ENCODE measurements at regions not wholly inside any gene's neighbourhood (a gene's known extent, or its start where the extent isn't known, plus 50 kb on each side); places are given as distances from the start of the nearest gene placed in this dataset.

GRCh38 chr5:89932771-89933181 is 476.8 kb downstream of the CETN3 start:
- DNase-seq (ENCODE audit: insufficient read length), result no peak
- TF ChIP-seq TAF1 (IDR thresholded peaks at IDR 0.05; ENCODE audit: borderline replicate concordance, low read depth, low read length) (no peak), POLR2AphosphoS5 (IDR thresholded peaks at IDR 0.05; ENCODE audit: low read depth, low read length) (no peak), POLR2A (IDR thresholded peaks at IDR 0.05; ENCODE audit: low read depth, low read length) (no peak)
- FAIRE-seq, result peak; percentile 85

- TF ChIP-seq POLR2A (IDR thresholded peaks at IDR 0.05; ENCODE audit: low read depth, low read length) (no peak), POLR2AphosphoS5 (IDR thresholded peaks at IDR 0.05; ENCODE audit: low read depth, low read length) (no peak), TAF1 (IDR thresholded peaks at IDR 0.05; ENCODE audit: borderline replicate concordance, low read depth, low read length) (no peak)
- FAIRE-seq, result peak; percentile 84
- no peak for DNase-seq (ENCODE audit: insufficient read length)
These were observed 478.8 kb downstream of the CETN3 start for GRCh38 chr5:89930591-89931392.

GRCh38 chr5:89929834-89930233 is 479.7 kb downstream of the CETN3 start:
- FAIRE-seq, result no peak
- TF ChIP-seq POLR2A (IDR thresholded peaks at IDR 0.05; ENCODE audit: low read depth, low read length) (no peak), TAF1 (IDR thresholded peaks at IDR 0.05; ENCODE audit: borderline replicate concordance, low read depth, low read length) (no peak)
- DNase-seq (ENCODE audit: insufficient read length), result no peak

GRCh38 chr5:89929173-89929572 is 480.4 kb downstream of the CETN3 start:
- DNase-seq (ENCODE audit: insufficient read length), result no peak
- no peak for TF ChIP-seq POLR2AphosphoS5 (IDR thresholded peaks at IDR 0.05; ENCODE audit: low read depth, low read length)
- no peak for TF ChIP-seq POLR2A (IDR thresholded peaks at IDR 0.05; ENCODE audit: low read depth, low read length)
- TF ChIP-seq TAF1 (IDR thresholded peaks at IDR 0.05; ENCODE audit: borderline replicate concordance, low read depth, low read length), result no peak
- no peak for FAIRE-seq

- FAIRE-seq (no peak), DNase-seq (ENCODE audit: insufficient read length) (no peak)
- TF ChIP-seq POLR2A (IDR thresholded peaks at IDR 0.05; ENCODE audit: low read depth, low read length) (no peak), TAF1 (IDR thresholded peaks at IDR 0.05; ENCODE audit: borderline replicate concordance, low read depth, low read length) (no peak), POLR2AphosphoS5 (IDR thresholded peaks at IDR 0.05; ENCODE audit: low read depth, low read length) (no peak)
These were observed 487.4 kb downstream of the CETN3 start for GRCh38 chr5:89922161-89922560.

- no peak for DNase-seq (ENCODE audit: insufficient read length)
- TF ChIP-seq POLR2AphosphoS5 (IDR thresholded peaks at IDR 0.05; ENCODE audit: low read depth, low read length), result no peak
- TF ChIP-seq TAF1 (IDR thresholded peaks at IDR 0.05; ENCODE audit: borderline replicate concordance, low read depth, low read length), result no peak
- no peak for TF ChIP-seq POLR2A (IDR thresholded peaks at IDR 0.05; ENCODE audit: low read depth, low read length)
- no peak for FAIRE-seq
These were observed 492.4 kb downstream of the CETN3 start for GRCh38 chr5:89917112-89917511.

GRCh38 chr5:89916131-89916530 is 493.4 kb downstream of the CETN3 start:
- TF ChIP-seq POLR2A (IDR thresholded peaks at IDR 0.05; ENCODE audit: low read depth, low read length), result no peak
- no peak for TF ChIP-seq POLR2AphosphoS5 (IDR thresholded peaks at IDR 0.05; ENCODE audit: low read depth, low read length)
- no peak for TF ChIP-seq TAF1 (IDR thresholded peaks at IDR 0.05; ENCODE audit: borderline replicate concordance, low read depth, low read length)
- no peak for FAIRE-seq

GRCh38 chr5:89908876-89909275 is 500.7 kb downstream of the CETN3 start:
- DNase-seq (ENCODE audit: insufficient read length) (no peak), FAIRE-seq (no peak)
- TF ChIP-seq POLR2A (IDR thresholded peaks at IDR 0.05; ENCODE audit: low read depth, low read length) (no peak), TAF1 (IDR thresholded peaks at IDR 0.05; ENCODE audit: borderline replicate concordance, low read depth, low read length) (no peak), POLR2AphosphoS5 (IDR thresholded peaks at IDR 0.05; ENCODE audit: low read depth, low read length) (no peak)

More at GRCh38 chr5:89916131-89916530, 493.4 kb downstream of the CETN3 start:
- DNase-seq (ENCODE audit: insufficient read length), result no peak

- DNase-seq (ENCODE audit: insufficient read length) (no peak), FAIRE-seq (no peak)
- TF ChIP-seq TAF1 (IDR thresholded peaks at IDR 0.05; ENCODE audit: borderline replicate concordance, low read depth, low read length) (no peak), POLR2A (IDR thresholded peaks at IDR 0.05; ENCODE audit: low read depth, low read length) (no peak), POLR2AphosphoS5 (IDR thresholded peaks at IDR 0.05; ENCODE audit: low read depth, low read length) (no peak)
These were observed 505.1 kb downstream of the CETN3 start for GRCh38 chr5:89904442-89904841.

- TF ChIP-seq TAF1 (IDR thresholded peaks at IDR 0.05; ENCODE audit: borderline replicate concordance, low read depth, low read length) (no peak), POLR2A (IDR thresholded peaks at IDR 0.05; ENCODE audit: low read depth, low read length) (no peak), POLR2AphosphoS5 (IDR thresholded peaks at IDR 0.05; ENCODE audit: low read depth, low read length) (no peak)
- FAIRE-seq (no peak), DNase-seq (ENCODE audit: insufficient read length) (no peak)
These were observed 507.6 kb downstream of the CETN3 start for GRCh38 chr5:89901983-89902382.

GRCh38 chr5:89901346-89901745 is 508.2 kb downstream of the CETN3 start:
- no peak for FAIRE-seq
- no peak for DNase-seq (ENCODE audit: insufficient read length)
- TF ChIP-seq POLR2A (IDR thresholded peaks at IDR 0.05; ENCODE audit: low read depth, low read length) (no peak), POLR2AphosphoS5 (IDR thresholded peaks at IDR 0.05; ENCODE audit: low read depth, low read length) (no peak), TAF1 (IDR thresholded peaks at IDR 0.05; ENCODE audit: borderline replicate concordance, low read depth, low read length) (no peak)

GRCh38 chr5:89900346-89900745 is 509.2 kb downstream of the CETN3 start:
- TF ChIP-seq POLR2AphosphoS5 (IDR thresholded peaks at IDR 0.05; ENCODE audit: low read depth, low read length) (no peak), POLR2A (IDR thresholded peaks at IDR 0.05; ENCODE audit: low read depth, low read length) (no peak), TAF1 (IDR thresholded peaks at IDR 0.05; ENCODE audit: borderline replicate concordance, low read depth, low read length) (no peak)
- FAIRE-seq, result no peak
- no peak for DNase-seq (ENCODE audit: insufficient read length)

All from GM12892 (cell line).